Stomach (tissue), 8 donors: ENCODE measurements at regions not wholly inside any gene's neighbourhood (a gene's known extent, or its start where the extent isn't known, plus 50 kb on each side); places are given as distances from the start of the nearest gene placed in this dataset.

ENCODE experiments used
- DNase-seq, 2 donors: peaks; one replicate each; pipeline versions ENCODE4 v3.0.0 to v3.0.0-alpha.2; 2013 to 2019
- H3K27ac ChIP-seq, 5 donors: fragments of 200-600 bp in 4 of 5; sonication (generic) in 4 of 5; one replicate each; pipeline ENCODE4 v1.5.1; 2013 to 2019; ENCODE audit warnings: mild to moderate bottlenecking in 1 of 5, moderate library complexity in 1 of 5
- H3K27me3 ChIP-seq, 3 donors: fragments of 200-600 bp; sonication (generic); one replicate each; pipeline ENCODE4 v1.5.1; 2017 to 2019; ENCODE audit warnings: mixed run types in 1 of 3
- H3K36me3 ChIP-seq, 4 donors: fragments of 200-600 bp; sonication (generic); 1 replicate in 3 of 4; 2 replicates in 1 of 4; pipeline ENCODE4 v1.5.1; 2016 to 2019
- H3K4me1 ChIP-seq, 4 donors: fragments of 200-600 bp; sonication (generic); one replicate each; pipeline ENCODE4 v1.5.1; 2016 to 2019
- H3K4me3 ChIP-seq, 4 donors: fragments of 200-600 bp; sonication (generic) in 3 of 4; one replicate each; pipeline ENCODE4 v1.5.1; 2016 to 2019; ENCODE audit warnings: mild to moderate bottlenecking in 1 of 4
- H3K9me3 ChIP-seq, 4 donors: fragments of 200-600 bp; sonication (generic); one replicate each; pipeline ENCODE4 v1.5.1; 2016 to 2019
- CTCF ChIP-seq, 7 experiments: fragments of 450-650 bp in 4 of 7; fragments of 200-600 bp in 3 of 7; sonication (generic) in 3 of 7; IDR thresholded peaks; one replicate each; pipeline ENCODE4 v1.5.1; 2016 to 2019; ENCODE audit warnings: antibody characterized with exemption in 7 of 7, control low read depth in 2 of 7, mild to moderate bottlenecking in 1 of 7
- EP300 ChIP-seq: sonication (generic); formaldehyde crosslinking; IDR thresholded peaks from one replicate; pipeline ENCODE4 v1.6.1; 2017; ENCODE audit warnings: antibody characterized with exemption
- POLR2A ChIP-seq, 4 donors: fragments of 450-650 bp; IDR thresholded peaks; one replicate each; pipeline ENCODE4 v1.6.1; 2016; ENCODE audit warnings: antibody characterized with exemption in 4 of 4, control low read depth in 2 of 4, mild to moderate bottlenecking in 1 of 4, moderate library complexity in 1 of 4
- POLR2AphosphoS5 ChIP-seq, 3 donors: sonication (generic); formaldehyde crosslinking; IDR thresholded peaks; one replicate each; pipeline ENCODE4 v1.6.1; 2016; ENCODE audit warnings: antibody characterized with exemption in 3 of 3
- WGBS, 5 donors: extraction: QIAGEN DNeasy Blood & Tissue Kit in 3 of 5; methylation state at CpG; one replicate each; pipeline versions ENCODE4 v1.1.5 to v1.1.7; 2013 to 2018; 5-methylcytosine and 5-hydroxymethylcytosine counted together
- intact Hi-C: fragments of 100-400 bp; cut with DNase I; formaldehyde crosslinking; loops from one replicate; pipeline ENCODE4 v1.15.1; 2023; ENCODE audit warnings: low total_unique reads
- donor health status: healthy with polysubstance abuse.
- donor health status: Bipolar disorder and iron deficiency.
- donor health status: healthy.

GRCh38 chr1:234769986-234770795 is 160.2 kb upstream of the IRF2BP2 start:
- intact Hi-C loops, result no loop called here
- DNase-seq, result peak in 1 of 2 donors; percentile 70

GRCh38 chr1:234769284-234769985 is 159.5 kb upstream of the IRF2BP2 start:
- WGBS, 5 donors, result 91 to 95% (median 94%) methylated on average over 13 of the region's 13 CpGs
- no peak for DNase-seq
- peaks cover 6 to 23% (median 14%) of the 10 kb centered on the region in 4 donors for H3K4me1 ChIP-seq
- intact Hi-C loops, result no loop called here
- H3K27me3 ChIP-seq, result no peaks in the 10 kb centered on the region
- H3K36me3 ChIP-seq, result no peaks in the 10 kb centered on the region
- H3K9me3 ChIP-seq, result no peaks in the 10 kb centered on the region
- no peak overlapping the region for H3K27ac ChIP-seq
- H3K4me3 ChIP-seq, result no peak overlapping the region
- TF ChIP-seq POLR2AphosphoS5 (IDR thresholded peaks at IDR 0.05) (no peak), EP300 (no peak), CTCF (IDR thresholded peaks at IDR 0.05) (no peak), POLR2A (IDR thresholded peaks at IDR 0.05) (no peak)

More at GRCh38 chr1:234769986-234770795, 160.2 kb upstream of the IRF2BP2 start:
- no peaks in the 10 kb centered on the region for H3K9me3 ChIP-seq
- H3K27me3 ChIP-seq, result no peaks in the 10 kb centered on the region
- no peaks in the 10 kb centered on the region for H3K36me3 ChIP-seq
- H3K4me1 ChIP-seq, result peaks cover 6 to 23% (median 14%) of the 10 kb centered on the region in 4 donors
- no peak for TF ChIP-seq EP300
- TF ChIP-seq POLR2AphosphoS5 (IDR thresholded peaks at IDR 0.05), result no peak
- no peak for TF ChIP-seq CTCF (IDR thresholded peaks at IDR 0.05)
- TF ChIP-seq POLR2A (IDR thresholded peaks at IDR 0.05), result no peak
- no peak overlapping the region for H3K27ac ChIP-seq
- 84 to 92% (median 90%) methylated on average over 20 to 25 of the region's 25 CpGs for WGBS, 5 donors
- no peak overlapping the region for H3K4me3 ChIP-seq

GRCh38 chr1:234768569-234769283 is 158.7 kb upstream of the IRF2BP2 start:
- Histone ChIP-seq H3K4me1 (peaks cover 6 to 23% (median 14%) of the 10 kb centered on the region in 4 donors), H3K4me3 (no peak overlapping the region), H3K36me3 (no peaks in the 10 kb centered on the region), H3K27ac (no peak overlapping the region), H3K9me3 (no peaks in the 10 kb centered on the region), H3K27me3 (no peaks in the 10 kb centered on the region)
- intact Hi-C loops, result no loop called here
- TF ChIP-seq POLR2AphosphoS5 (IDR thresholded peaks at IDR 0.05), result no peak
- no peak for TF ChIP-seq CTCF (IDR thresholded peaks at IDR 0.05)
- no peak for TF ChIP-seq EP300
- TF ChIP-seq POLR2A (IDR thresholded peaks at IDR 0.05), result no peak
- 72 to 95% (median 84%) methylated on average over 14 to 16 of the region's 16 CpGs for WGBS, 5 donors
- peak in 1 of 2 donors; percentile 61 for DNase-seq

- Histone ChIP-seq H3K27me3 (no peaks in the 10 kb centered on the region), H3K36me3 (no peaks in the 10 kb centered on the region), H3K9me3 (no peaks in the 10 kb centered on the region), H3K4me3 (no peak overlapping the region), H3K4me1 (peaks cover 6 to 23% (median 14%) of the 10 kb centered on the region in 4 donors), H3K27ac (no peak overlapping the region)
- WGBS, 5 donors, result 64 to 75% (median 65%) methylated on average over 5 of the region's 5 CpGs
- DNase-seq, result peak in 1 of 2 donors; percentile 26
- TF ChIP-seq CTCF (IDR thresholded peaks at IDR 0.05), result no peak
- no peak for TF ChIP-seq EP300
- TF ChIP-seq POLR2AphosphoS5 (IDR thresholded peaks at IDR 0.05), result no peak
- no peak for TF ChIP-seq POLR2A (IDR thresholded peaks at IDR 0.05)
- intact Hi-C loops, result no loop called here
Observed at GRCh38 chr1:234768171-234768568, 158.2 kb upstream of the IRF2BP2 start.
